ENCODE measurements at regions not wholly inside any gene's neighbourhood (a gene's known extent, or its start where the extent isn't known, plus 50 kb on each side); places are given as distances from the start of the nearest gene placed in this dataset.

DNA sequence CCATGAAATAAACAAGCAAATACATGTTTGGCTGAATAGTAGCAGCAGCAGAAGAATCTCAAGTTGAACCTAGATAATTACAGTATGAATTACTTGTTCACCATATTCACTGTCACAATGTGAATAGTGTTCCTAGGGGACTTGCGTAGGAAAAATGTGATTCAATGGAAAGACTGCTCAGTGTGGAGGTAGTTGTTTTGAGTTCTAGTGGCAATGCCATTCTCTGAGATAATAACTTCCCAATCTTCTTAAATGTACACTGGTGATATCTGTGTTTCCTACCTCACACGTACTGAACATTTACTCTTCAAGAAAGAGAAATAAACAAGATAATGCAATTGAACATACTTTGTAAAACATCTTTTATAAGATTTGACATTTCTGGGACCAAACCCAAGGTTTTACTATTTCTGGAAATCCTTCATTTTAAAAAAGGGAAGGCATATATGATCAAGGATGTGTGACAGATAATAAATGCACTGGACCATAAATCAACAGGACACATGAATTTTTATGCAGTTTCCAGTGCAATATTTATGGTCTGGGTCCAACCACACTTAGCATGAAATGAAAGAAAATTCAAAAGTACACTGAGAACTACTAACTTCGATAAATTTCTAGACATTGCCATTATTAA is 598.3 kb upstream of the ZNF385D start (continued):
- TF ChIP-seq, protein P1, sequence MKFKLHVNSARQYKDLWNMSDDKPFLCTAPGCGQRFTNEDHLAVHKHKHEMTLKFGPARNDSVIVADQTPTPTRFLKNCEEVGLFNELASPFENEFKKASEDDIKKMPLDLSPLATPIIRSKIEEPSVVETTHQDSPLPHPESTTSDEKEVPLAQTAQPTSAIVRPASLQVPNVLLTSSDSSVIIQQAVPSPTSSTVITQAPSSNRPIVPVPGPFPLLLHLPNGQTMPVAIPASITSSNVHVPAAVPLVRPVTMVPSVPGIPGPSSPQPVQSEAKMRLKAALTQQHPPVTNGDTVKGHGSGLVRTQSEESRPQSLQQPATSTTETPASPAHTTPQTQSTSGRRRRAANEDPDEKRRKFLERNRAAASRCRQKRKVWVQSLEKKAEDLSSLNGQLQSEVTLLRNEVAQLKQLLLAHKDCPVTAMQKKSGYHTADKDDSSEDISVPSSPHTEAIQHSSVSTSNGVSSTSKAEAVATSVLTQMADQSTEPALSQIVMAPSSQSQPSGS (IDR thresholded peaks at IDR 0.05; ENCODE audit: low read length) = no peak
- TF ChIP-seq EGR1 (IDR thresholded peaks at IDR 0.05; ENCODE audit: borderline replicate concordance, low read depth, low read length) = no peak

All from H1 (cell line).